ENCODE measurements at regions not wholly inside any gene's neighbourhood (a gene's known extent, or its start where the extent isn't known, plus 50 kb on each side); places are given as distances from the start of the nearest gene placed in this dataset.

DNA sequence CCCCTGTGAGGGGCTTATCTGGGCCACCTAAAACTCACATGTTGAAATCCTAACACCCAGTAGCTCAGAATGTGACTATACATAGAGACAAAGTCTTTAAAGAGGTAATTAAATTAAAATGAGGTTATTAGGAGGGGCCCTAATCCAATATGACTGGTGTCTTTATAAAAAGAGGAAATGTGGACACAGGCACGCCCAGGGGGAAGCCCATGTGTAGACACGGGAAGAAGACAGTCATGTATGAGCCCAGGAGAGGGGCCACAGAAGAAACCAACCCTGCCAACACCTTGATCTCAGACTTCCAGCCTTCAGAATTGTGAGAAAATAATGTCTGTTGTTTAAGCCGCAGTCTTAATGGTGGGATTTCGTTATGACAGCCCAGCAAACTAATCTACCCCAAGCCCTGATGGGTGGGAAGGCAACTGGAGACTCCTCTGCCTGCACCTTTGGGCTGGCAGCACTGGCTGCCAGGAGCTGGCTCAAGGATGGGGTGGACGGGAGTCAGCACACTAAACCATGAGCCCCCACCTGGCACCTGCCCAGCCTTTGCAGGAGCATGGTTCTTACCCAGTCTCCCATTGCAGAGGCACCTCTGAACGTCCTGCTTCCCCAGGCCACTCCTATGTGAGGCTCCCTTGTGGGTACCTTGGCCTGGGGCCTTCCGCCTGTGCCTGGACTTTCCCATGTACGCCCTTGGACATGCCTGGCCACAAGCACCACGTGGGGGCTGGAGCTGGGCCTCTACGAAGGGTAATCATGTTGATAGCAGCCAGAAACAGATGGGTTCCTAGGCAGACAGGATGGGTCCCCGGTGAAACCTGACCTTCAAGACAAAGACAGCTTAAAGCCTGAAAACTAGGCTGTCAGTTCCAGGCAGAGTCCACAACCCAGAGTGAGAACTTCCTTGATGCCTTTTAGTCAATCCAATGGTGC lies 57.1 kb upstream of the DMRTB1 start:
- TF ChIP-seq POLR2AphosphoS5 (IDR thresholded peaks at IDR 0.05) = no peak
- TF ChIP-seq, protein P1, sequence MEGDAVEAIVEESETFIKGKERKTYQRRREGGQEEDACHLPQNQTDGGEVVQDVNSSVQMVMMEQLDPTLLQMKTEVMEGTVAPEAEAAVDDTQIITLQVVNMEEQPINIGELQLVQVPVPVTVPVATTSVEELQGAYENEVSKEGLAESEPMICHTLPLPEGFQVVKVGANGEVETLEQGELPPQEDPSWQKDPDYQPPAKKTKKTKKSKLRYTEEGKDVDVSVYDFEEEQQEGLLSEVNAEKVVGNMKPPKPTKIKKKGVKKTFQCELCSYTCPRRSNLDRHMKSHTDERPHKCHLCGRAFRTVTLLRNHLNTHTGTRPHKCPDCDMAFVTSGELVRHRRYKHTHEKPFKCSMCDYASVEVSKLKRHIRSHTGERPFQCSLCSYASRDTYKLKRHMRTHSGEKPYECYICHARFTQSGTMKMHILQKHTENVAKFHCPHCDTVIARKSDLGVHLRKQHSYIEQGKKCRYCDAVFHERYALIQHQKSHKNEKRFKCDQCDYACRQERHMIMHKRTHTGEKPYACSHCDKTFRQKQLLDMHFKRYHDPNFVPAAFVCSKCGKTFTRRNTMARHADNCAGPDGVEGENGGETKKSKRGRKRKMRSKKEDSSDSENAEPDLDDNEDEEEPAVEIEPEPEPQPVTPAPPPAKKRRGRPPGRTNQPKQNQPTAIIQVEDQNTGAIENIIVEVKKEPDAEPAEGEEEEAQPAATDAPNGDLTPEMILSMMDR (IDR thresholded peaks at IDR 0.05) = no peak
- no peak for TF ChIP-seq POLR2A (IDR thresholded peaks at IDR 0.05)
- no peak for TF ChIP-seq EP300 (IDR thresholded peaks at IDR 0.05)
